ENCODE measurements at regions not wholly inside any gene's neighbourhood (a gene's known extent, or its start where the extent isn't known, plus 50 kb on each side); places are given as distances from the start of the nearest gene placed in this dataset.
"Not testable (repeated sequence)": the region's sequence is repeated elsewhere in the genome, so short reads cannot be mapped to it uniquely, and the experiment has no call there.

DNA sequence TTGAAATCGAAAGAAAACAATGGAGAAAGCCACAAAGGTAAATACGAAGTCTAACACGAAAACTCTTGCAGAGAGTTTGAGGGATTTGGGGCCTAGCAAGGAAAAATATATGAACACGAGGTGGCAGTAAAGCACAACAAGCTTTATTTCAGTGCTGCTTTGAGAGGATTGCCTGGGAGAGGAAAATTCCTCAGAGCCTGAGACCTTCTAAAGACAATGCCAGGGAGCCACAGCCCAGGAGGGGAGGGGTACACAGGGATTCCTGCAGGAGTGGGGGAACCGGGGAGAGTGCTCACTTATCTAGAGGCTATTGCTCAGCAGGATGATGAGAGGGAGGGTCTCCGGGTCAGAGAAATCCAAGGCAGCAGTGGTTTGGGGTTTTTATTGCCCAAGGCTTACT, 134.9 kb upstream of the ADCY2 start:
- no peaks in the 10 kb centered on the region for H3K79me2 ChIP-seq (ENCODE audit: control insufficient read depth, low read length)
- H3F3A ChIP-seq (ENCODE audit: control insufficient read depth, insufficient read depth): no peaks in the 10 kb centered on the region
- no peak for TF ChIP-seq EZH2phosphoT487 (IDR thresholded peaks at IDR 0.05; ENCODE audit: borderline replicate concordance, low read length)
- peak; percentile 57 for TF ChIP-seq CTCF (IDR thresholded peaks at IDR 0.05; ENCODE audit: low read depth, low read length, poor library complexity, severe bottlenecking)
- H3K27ac ChIP-seq (ENCODE audit: low read depth, low read length): no peak overlapping the region
- H4K20me1 ChIP-seq (ENCODE audit: control insufficient read depth, insufficient read depth, low read depth, low read length): no peaks in the 10 kb centered on the region
- no peaks in the 10 kb centered on the region for H3K9me3 ChIP-seq (ENCODE audit: control insufficient read depth, insufficient read depth, low read length)
- no peak overlapping the region for H3K4me3 ChIP-seq (ENCODE audit: low read length)
- H3K4me1 ChIP-seq (ENCODE audit: control insufficient read depth, low read length): no peaks in the 10 kb centered on the region
- no peaks in the 10 kb centered on the region for H3K9me2 ChIP-seq (replicated peaks; ENCODE audit: control insufficient read depth, low read length)
- no peaks in the 10 kb centered on the region for H3K36me3 ChIP-seq (ENCODE audit: control insufficient read depth, low read length)
- H3K27me3 ChIP-seq (ENCODE audit: control insufficient read depth, low read length): no peaks in the 10 kb centered on the region
- no peak overlapping the region for H3K4me2 ChIP-seq (ENCODE audit: low read length)

- H3K27ac ChIP-seq (ENCODE audit: low read depth, low read length): no peak overlapping the region
- H4K20me1 ChIP-seq (ENCODE audit: control insufficient read depth, insufficient read depth, low read depth, low read length): no peaks in the 10 kb centered on the region
- H3K27me3 ChIP-seq (ENCODE audit: control insufficient read depth, low read length): no peaks in the 10 kb centered on the region
- H3F3A ChIP-seq (ENCODE audit: control insufficient read depth, insufficient read depth): no peaks in the 10 kb centered on the region
- no peaks in the 10 kb centered on the region for H3K36me3 ChIP-seq (ENCODE audit: control insufficient read depth, low read length)
- H3K4me1 ChIP-seq (ENCODE audit: control insufficient read depth, low read length): no peaks in the 10 kb centered on the region
- no peak overlapping the region for H3K4me2 ChIP-seq (ENCODE audit: low read length)
- no peak overlapping the region for H3K4me3 ChIP-seq (ENCODE audit: low read length)
- no peaks in the 10 kb centered on the region for H3K9me3 ChIP-seq (ENCODE audit: control insufficient read depth, insufficient read depth, low read length)
- H3K79me2 ChIP-seq (ENCODE audit: control insufficient read depth, low read length): no peaks in the 10 kb centered on the region
- no peaks in the 10 kb centered on the region for H3K9me2 ChIP-seq (replicated peaks; ENCODE audit: control insufficient read depth, low read length)
- TF ChIP-seq EZH2phosphoT487 (IDR thresholded peaks at IDR 0.05; ENCODE audit: borderline replicate concordance, low read length) (no peak), CTCF (IDR thresholded peaks at IDR 0.05; ENCODE audit: low read depth, low read length, poor library complexity, severe bottlenecking) (no peak)
Observed at GRCh38 chr5:7261900-7262299, 134.0 kb upstream of the ADCY2 start.

GRCh38 chr5:7263398-7264015, 132.4 kb upstream of the ADCY2 start:
- H3F3A ChIP-seq (ENCODE audit: control insufficient read depth, insufficient read depth); H3K27ac ChIP-seq (ENCODE audit: low read depth, low read length): not testable (repeated sequence)

DNA sequence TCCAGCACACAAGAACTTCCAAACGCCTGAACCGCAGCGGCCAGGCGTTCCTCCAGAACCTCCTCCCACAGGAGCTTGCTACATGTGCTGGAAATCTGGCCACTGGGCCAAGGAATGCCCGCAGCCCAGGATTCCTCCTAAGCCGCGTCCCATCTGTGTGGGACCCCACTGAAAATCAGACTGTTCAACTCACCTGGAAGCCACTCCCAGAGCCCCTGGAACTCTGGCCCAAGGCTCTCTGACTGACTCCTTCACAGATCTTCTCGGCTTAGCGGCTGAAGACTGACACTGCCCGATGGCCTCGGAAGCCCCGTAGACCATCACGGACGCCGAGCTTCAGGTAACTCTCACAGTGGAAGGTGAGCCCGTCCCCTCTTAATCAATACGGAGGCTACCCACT, 130.2 kb upstream of the ADCY2 start:
- not testable (repeated sequence) for H4K20me1 ChIP-seq (ENCODE audit: control insufficient read depth, insufficient read depth, low read depth, low read length); H3K27me3 ChIP-seq (ENCODE audit: control insufficient read depth, low read length); H3K4me3 ChIP-seq (ENCODE audit: low read length); H3K36me3 ChIP-seq (ENCODE audit: control insufficient read depth, low read length); H3K79me2 ChIP-seq (ENCODE audit: control insufficient read depth, low read length); H3K9me2 ChIP-seq (replicated peaks; ENCODE audit: control insufficient read depth, low read length); H3K9me3 ChIP-seq (ENCODE audit: control insufficient read depth, insufficient read depth, low read length); H3K27ac ChIP-seq (ENCODE audit: low read depth, low read length); H3K4me1 ChIP-seq (ENCODE audit: control insufficient read depth, low read length); H3K4me2 ChIP-seq (ENCODE audit: low read length); H3F3A ChIP-seq (ENCODE audit: control insufficient read depth, insufficient read depth)

More at GRCh38 chr5:7263398-7264015, 132.4 kb upstream of the ADCY2 start:
- H3K27me3 ChIP-seq (ENCODE audit: control insufficient read depth, low read length); H3K9me3 ChIP-seq (ENCODE audit: control insufficient read depth, insufficient read depth, low read length); H3K79me2 ChIP-seq (ENCODE audit: control insufficient read depth, low read length); H3K9me2 ChIP-seq (replicated peaks; ENCODE audit: control insufficient read depth, low read length); H3K4me2 ChIP-seq (ENCODE audit: low read length); H3K4me1 ChIP-seq (ENCODE audit: control insufficient read depth, low read length); H3K4me3 ChIP-seq (ENCODE audit: low read length); H4K20me1 ChIP-seq (ENCODE audit: control insufficient read depth, insufficient read depth, low read depth, low read length); H3K36me3 ChIP-seq (ENCODE audit: control insufficient read depth, low read length): not testable (repeated sequence)

- not testable (repeated sequence) for H3K27me3 ChIP-seq (ENCODE audit: control insufficient read depth, low read length); H4K20me1 ChIP-seq (ENCODE audit: control insufficient read depth, insufficient read depth, low read depth, low read length); H3K4me1 ChIP-seq (ENCODE audit: control insufficient read depth, low read length); H3K4me3 ChIP-seq (ENCODE audit: low read length); H3F3A ChIP-seq (ENCODE audit: control insufficient read depth, insufficient read depth); H3K79me2 ChIP-seq (ENCODE audit: control insufficient read depth, low read length); H3K27ac ChIP-seq (ENCODE audit: low read depth, low read length); H3K36me3 ChIP-seq (ENCODE audit: control insufficient read depth, low read length); H3K9me3 ChIP-seq (ENCODE audit: control insufficient read depth, insufficient read depth, low read length); H3K4me2 ChIP-seq (ENCODE audit: low read length); H3K9me2 ChIP-seq (replicated peaks; ENCODE audit: control insufficient read depth, low read length)
Observed at GRCh38 chr5:7268722-7269121, 127.2 kb upstream of the ADCY2 start.
